Testis (tissue), 2 donors: ENCODE measurements at regions not wholly inside any gene's neighbourhood (a gene's known extent, or its start where the extent isn't known, plus 50 kb on each side); places are given as distances from the start of the nearest gene placed in this dataset.

Source experiments
- DNase-seq: peaks from one replicate; pipeline ENCODE4 v3.0.0-alpha.2; 2019
- H3K27ac ChIP-seq, 2 donors: fragments of 200-600 bp; sonication (generic); one replicate each; pipeline ENCODE4 v1.5.1; 2019
- H3K27me3 ChIP-seq: fragments of 200-600 bp; sonication (generic); one replicate; pipeline ENCODE4 v1.5.1; 2019
- H3K36me3 ChIP-seq: fragments of 200-600 bp; sonication (generic); one replicate; pipeline ENCODE4 v1.5.1; 2017; ENCODE audit warnings: low read depth; ENCODE audit errors: missing control alignments
- H3K4me1 ChIP-seq: fragments of 200-600 bp; sonication (generic); one replicate; pipeline ENCODE4 v1.5.1; 2019
- H3K4me3 ChIP-seq, 2 donors: fragments of 200-600 bp; sonication (generic); one replicate each; pipeline ENCODE4 v1.5.1; 2017 to 2019
- H3K9me3 ChIP-seq: fragments of 200-600 bp; sonication (generic); one replicate; pipeline ENCODE4 v1.5.1; 2017
- POLR2A ChIP-seq: fragments of 450-650 bp; IDR thresholded peaks from one replicate; pipeline ENCODE4 v1.6.1; 2017; ENCODE audit warnings: antibody characterized with exemption, mild to moderate bottlenecking, moderate library complexity
- WGBS, 2 donors: methylation state at CpG; one replicate each; pipeline ENCODE4 v1.1.5; 2018; 5-methylcytosine and 5-hydroxymethylcytosine counted together
- intact Hi-C: fragments of 100-400 bp; cut with DNase I; formaldehyde crosslinking; loops from one replicate; pipeline ENCODE4 v1.15.1; 2023; ENCODE audit warnings: low total_unique reads
- TF ChIP-seq, protein P1 (sequence below), 3 experiments: fragments of 450-650 bp in 2 of 3; fragments of 200-600 bp in 1 of 3; sonication (generic) in 1 of 3; IDR thresholded peaks; one replicate each; pipeline ENCODE4 v1.5.1; 2016 to 2019; ENCODE audit warnings: antibody characterized with exemption in 3 of 3, mild to moderate bottlenecking in 2 of 3, moderate library complexity in 1 of 3

DNA sequence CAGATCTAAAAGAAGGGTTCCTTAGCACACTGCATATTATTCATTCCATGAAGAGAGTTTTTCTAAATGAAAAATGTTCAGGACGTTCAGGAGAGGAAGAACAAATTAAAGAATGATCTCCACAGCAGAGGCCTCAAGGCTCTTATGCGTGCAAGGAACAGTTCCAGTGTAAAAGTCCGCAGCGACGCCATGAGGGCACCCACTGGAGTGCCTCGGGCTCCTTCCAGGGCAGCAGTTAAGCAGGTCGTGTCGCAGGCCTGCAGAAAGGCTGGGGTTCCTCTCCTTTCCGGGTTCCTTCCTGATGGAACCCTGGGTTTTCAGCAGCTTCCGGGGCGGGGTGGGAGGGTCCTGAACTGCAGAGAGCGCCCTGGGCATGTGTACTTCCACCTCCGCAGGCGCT is 87.1 kb upstream of the SELENOP start:
- H3K27me3 ChIP-seq, result no peaks in the 10 kb centered on the region
- intact Hi-C loops, result no loop called here
- TF ChIP-seq, protein P1, sequence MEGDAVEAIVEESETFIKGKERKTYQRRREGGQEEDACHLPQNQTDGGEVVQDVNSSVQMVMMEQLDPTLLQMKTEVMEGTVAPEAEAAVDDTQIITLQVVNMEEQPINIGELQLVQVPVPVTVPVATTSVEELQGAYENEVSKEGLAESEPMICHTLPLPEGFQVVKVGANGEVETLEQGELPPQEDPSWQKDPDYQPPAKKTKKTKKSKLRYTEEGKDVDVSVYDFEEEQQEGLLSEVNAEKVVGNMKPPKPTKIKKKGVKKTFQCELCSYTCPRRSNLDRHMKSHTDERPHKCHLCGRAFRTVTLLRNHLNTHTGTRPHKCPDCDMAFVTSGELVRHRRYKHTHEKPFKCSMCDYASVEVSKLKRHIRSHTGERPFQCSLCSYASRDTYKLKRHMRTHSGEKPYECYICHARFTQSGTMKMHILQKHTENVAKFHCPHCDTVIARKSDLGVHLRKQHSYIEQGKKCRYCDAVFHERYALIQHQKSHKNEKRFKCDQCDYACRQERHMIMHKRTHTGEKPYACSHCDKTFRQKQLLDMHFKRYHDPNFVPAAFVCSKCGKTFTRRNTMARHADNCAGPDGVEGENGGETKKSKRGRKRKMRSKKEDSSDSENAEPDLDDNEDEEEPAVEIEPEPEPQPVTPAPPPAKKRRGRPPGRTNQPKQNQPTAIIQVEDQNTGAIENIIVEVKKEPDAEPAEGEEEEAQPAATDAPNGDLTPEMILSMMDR (IDR thresholded peaks at IDR 0.05), result no peak
- TF ChIP-seq POLR2A, result no peak
- H3K36me3 ChIP-seq, result no peaks in the 10 kb centered on the region
- no peak for DNase-seq
- H3K4me1 ChIP-seq, result no peaks in the 10 kb centered on the region
- no peaks in the 10 kb centered on the region for H3K9me3 ChIP-seq
- 61 to 71% methylated on average over 13 to 14 of the region's 14 CpGs for WGBS, 2 donors
- H3K4me3 ChIP-seq, result peak overlapping the region in 1 of 2 donors; percentile 26
- no peak overlapping the region for H3K27ac ChIP-seq

DNA sequence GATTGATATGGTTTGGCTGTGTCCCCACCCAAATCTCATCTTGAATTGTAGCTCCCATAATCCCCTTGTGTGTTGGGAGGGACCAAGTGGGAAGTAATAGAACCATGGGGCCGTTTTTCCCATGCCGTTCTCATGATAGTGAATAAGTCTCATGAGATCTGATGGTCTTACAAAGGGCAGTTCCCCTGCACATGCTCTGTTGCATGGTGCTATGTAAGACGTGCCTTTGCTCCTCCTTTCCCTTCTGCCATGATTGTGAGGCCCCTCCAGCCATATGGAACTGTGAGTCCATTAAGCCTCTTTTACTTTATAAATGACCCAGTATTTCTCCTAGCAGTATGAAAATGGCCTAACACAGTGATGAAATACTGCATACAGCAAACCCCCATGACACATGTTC is 84.8 kb upstream of the SELENOP start:
- H3K4me3 ChIP-seq, result no peak overlapping the region
- no peaks in the 10 kb centered on the region for H3K27me3 ChIP-seq
- H3K9me3 ChIP-seq, result no peaks in the 10 kb centered on the region
- intact Hi-C loops, result no loop called here
- WGBS, 2 donors, result 68 to 84% methylated on average over 3 of the region's 3 CpGs
- no peak for TF ChIP-seq POLR2A
- TF ChIP-seq, protein P1 (IDR thresholded peaks at IDR 0.05), result no peak
- H3K36me3 ChIP-seq, result no peaks in the 10 kb centered on the region
- H3K4me1 ChIP-seq, result no peaks in the 10 kb centered on the region
- no peak for DNase-seq
- no peak overlapping the region for H3K27ac ChIP-seq

GRCh38 chr5:42894057-42894456 is 82.4 kb upstream of the SELENOP start:
- peak overlapping the region in 1 of 2 donors; percentile 29 for H3K4me3 ChIP-seq
- peak; percentile 59 for DNase-seq
- H3K9me3 ChIP-seq, result no peaks in the 10 kb centered on the region
- H3K27me3 ChIP-seq, result no peaks in the 10 kb centered on the region
- no peaks in the 10 kb centered on the region for H3K36me3 ChIP-seq
- TF ChIP-seq, protein P1 (IDR thresholded peaks at IDR 0.05), result peak in 1 of 3 experiments; percentile 13
- no peak for TF ChIP-seq POLR2A
- WGBS, 2 donors, result 38 to 42% methylated on average over 11 to 20 of the region's 20 CpGs
- H3K4me1 ChIP-seq, result no peaks in the 10 kb centered on the region
- no peak overlapping the region for H3K27ac ChIP-seq
- intact Hi-C loops, result no loop called here

GRCh38 chr5:42889311-42889933 is 77.7 kb upstream of the SELENOP start:
- Histone ChIP-seq H3K9me3 (no peaks in the 10 kb centered on the region), H3K27me3 (no peaks in the 10 kb centered on the region), H3K4me3 (no peak overlapping the region), H3K27ac (no peak overlapping the region), H3K4me1 (no peaks in the 10 kb centered on the region), H3K36me3 (no peaks in the 10 kb centered on the region)
- no peak for TF ChIP-seq POLR2A
- TF ChIP-seq, protein P1 (IDR thresholded peaks at IDR 0.05), result peak; percentile 46 to 84 (median 83)
- WGBS, 2 donors, result 38 to 45% methylated on average over 4 of the region's 4 CpGs
- intact Hi-C loops, result no loop called here
- peak; percentile 83 for DNase-seq

DNA sequence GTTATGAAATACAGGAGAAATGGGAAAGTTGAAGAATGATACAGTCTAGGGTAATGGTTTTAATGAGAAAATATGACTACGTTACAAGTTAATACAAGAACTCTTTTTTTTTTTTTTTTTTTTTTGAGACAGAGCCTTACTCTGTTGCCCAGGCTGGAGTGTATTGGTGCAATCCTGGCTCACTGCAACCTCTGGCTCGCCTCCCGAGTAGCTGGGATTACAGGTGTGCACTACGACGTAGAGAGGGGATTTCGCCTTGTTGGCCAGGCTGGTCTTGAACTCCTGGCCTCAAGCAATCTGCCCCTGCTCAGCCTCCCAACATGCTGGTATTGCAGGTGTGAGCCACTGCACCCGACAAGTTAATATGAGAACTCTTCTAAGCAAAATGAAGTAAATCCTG is 77.1 kb upstream of the SELENOP start:
- Histone ChIP-seq H3K36me3 (no peaks in the 10 kb centered on the region), H3K4me3 (no peak overlapping the region), H3K27me3 (no peaks in the 10 kb centered on the region), H3K4me1 (no peaks in the 10 kb centered on the region), H3K27ac (no peak overlapping the region), H3K9me3 (no peaks in the 10 kb centered on the region)
- WGBS, 2 donors, result 82 to 84% methylated on average over 7 of the region's 7 CpGs
- intact Hi-C loops, result no loop called here
- TF ChIP-seq, protein P1 (IDR thresholded peaks at IDR 0.05), result no peak
- no peak for TF ChIP-seq POLR2A
- no peak for DNase-seq
